OCI-LY1 (cell line): ENCODE measurements at regions not wholly inside any gene's neighbourhood (a gene's known extent, or its start where the extent isn't known, plus 50 kb on each side); places are given as distances from the start of the nearest gene placed in this dataset.

Experiments used
- CTCF ChIP-seq: fragments of 200-600 bp; sonication (generic), shearing (Covaris generic); IDR thresholded peaks from 2 replicates; pipeline ENCODE4 v1.5.1; 2017; ENCODE audit warnings: mild to moderate bottlenecking, antibody characterized with exemption, low read length, moderate library complexity, mixed read lengths
- EZH2 ChIP-seq: fragments of 200-600 bp; sonication (generic), shearing (Covaris generic); IDR thresholded peaks from 2 replicates; pipeline ENCODE4 v1.8.0; 2017; ENCODE audit warnings: borderline replicate concordance, mixed run types, mild to moderate bottlenecking, antibody characterized with exemption, low read length, moderate library complexity, mixed read lengths

GRCh38 chr1:243926803-243927245 lies 76.8 kb upstream of the AKT3 start:
- no peak for TF ChIP-seq CTCF
- TF ChIP-seq EZH2: no peak
